ENCODE measurements at regions not wholly inside any gene's neighbourhood (a gene's known extent, or its start where the extent isn't known, plus 50 kb on each side); places are given as distances from the start of the nearest gene placed in this dataset.

GRCh38 chr6:126767711-126768110 lies 350.8 kb upstream of the RSPO3 start:
- H2BK12ac ChIP-seq (ENCODE audit: insufficient read length, low read depth, low read length), result no peak overlapping the region
- H3K27ac Mint-ChIP-seq, result no peak overlapping the region
- no peak overlapping the region for H4K5ac ChIP-seq (ENCODE audit: insufficient read length, low read depth, low read length)
- H2BK20ac ChIP-seq (ENCODE audit: low read depth, low read length, poor library complexity, severe bottlenecking), result no peak overlapping the region
- no peaks in the 10 kb centered on the region; the same call in 1 of the 2 replicates for H3K27me3 Mint-ChIP-seq (ENCODE audit: low read depth)
- no peaks in the 10 kb centered on the region for H3K23me2 ChIP-seq (ENCODE audit: insufficient read length, low read depth, low read length, poor library complexity, severe bottlenecking)
- H3K4me1 Mint-ChIP-seq, result peaks cover 5% of the 10 kb centered on the region in 2 experiments; a peak in 2 of 4 replicates
- no CpG with 5 or more reads among the region's 1 CpG for WGBS (ENCODE audit: extremely low coverage, insufficient read length, low lambda C conversion rate)
- H3K79me1 ChIP-seq (ENCODE audit: insufficient read depth, low read depth, low read length, poor library complexity, severe bottlenecking), result no peaks in the 10 kb centered on the region
- H3K4me1 ChIP-seq (ENCODE audit: insufficient read depth, low read length), result no peaks in the 10 kb centered on the region
- no peak overlapping the region for H3K23ac ChIP-seq (ENCODE audit: insufficient read length, low read depth, low read length)
- no peaks in the 10 kb centered on the region for H3K9me3 Mint-ChIP-seq
- H3K27me3 ChIP-seq (ENCODE audit: insufficient read depth, low read length), result no peaks in the 10 kb centered on the region
- H3K9me3 ChIP-seq (ENCODE audit: control insufficient read depth, low read depth, low read length), result no peaks in the 10 kb centered on the region
- H4K20me1 ChIP-seq (ENCODE audit: control insufficient read depth, insufficient read depth, insufficient read length), result no peaks in the 10 kb centered on the region
- no peak overlapping the region for H2BK120ac ChIP-seq (ENCODE audit: low read depth, low read length, poor library complexity, severe bottlenecking)
- no peak overlapping the region for H2AK5ac ChIP-seq (ENCODE audit: insufficient read length, low read length)
- H3K4me2 ChIP-seq (ENCODE audit: insufficient read depth, insufficient read length, low read length), result no peak overlapping the region
- H3K4ac ChIP-seq (ENCODE audit: low read depth, low read length), result no peak overlapping the region
- no peak for DNase-seq
- no peak overlapping the region for H4K8ac ChIP-seq (replicated peaks; ENCODE audit: insufficient read length, low read depth, low read length)
- no peak overlapping the region for H3K4me3 Mint-ChIP-seq
- no peaks in the 10 kb centered on the region for H3K79me2 ChIP-seq (ENCODE audit: insufficient read depth, low read length)
- no peak overlapping the region for H3K14ac ChIP-seq (ENCODE audit: insufficient read depth, low read length)
- H4K91ac ChIP-seq (ENCODE audit: insufficient read length, low read depth, low read length), result no peak overlapping the region
- no peak overlapping the region for H3K27ac ChIP-seq (ENCODE audit: insufficient read length, low read depth, low read length)
- H2AFZ ChIP-seq (ENCODE audit: low read length), result no peak overlapping the region
- H3K36me3 Mint-ChIP-seq (ENCODE audit: insufficient read depth in 1 of 3, low read depth in 3 of 3), result no peaks in the 10 kb centered on the region
- H2BK15ac ChIP-seq (ENCODE audit: low read depth, low read length), result no peak overlapping the region
- no peak overlapping the region for H3K56ac ChIP-seq (ENCODE audit: insufficient read length, low read depth, low read length)
- no peak overlapping the region for H2BK5ac ChIP-seq (ENCODE audit: insufficient read length, low read length)
- no peak overlapping the region for H3K18ac ChIP-seq (ENCODE audit: insufficient read length, low read depth, low read length)
- H3T11ph ChIP-seq (ENCODE audit: low read length), result no peak overlapping the region
- no peak for TF ChIP-seq CTCF (conservative IDR thresholded peaks at IDR 0.05)
- H3K9ac ChIP-seq (ENCODE audit: extremely low read depth, insufficient read length, low read length), result no peak overlapping the region

Data from H9 (cell line).